ENCODE measurements at regions not wholly inside any gene's neighbourhood (a gene's known extent, or its start where the extent isn't known, plus 50 kb on each side); places are given as distances from the start of the nearest gene placed in this dataset.
"Not testable (repeated sequence)": the region's sequence is repeated elsewhere in the genome, so short reads cannot be mapped to it uniquely, and the experiment has no call there.

DNA sequence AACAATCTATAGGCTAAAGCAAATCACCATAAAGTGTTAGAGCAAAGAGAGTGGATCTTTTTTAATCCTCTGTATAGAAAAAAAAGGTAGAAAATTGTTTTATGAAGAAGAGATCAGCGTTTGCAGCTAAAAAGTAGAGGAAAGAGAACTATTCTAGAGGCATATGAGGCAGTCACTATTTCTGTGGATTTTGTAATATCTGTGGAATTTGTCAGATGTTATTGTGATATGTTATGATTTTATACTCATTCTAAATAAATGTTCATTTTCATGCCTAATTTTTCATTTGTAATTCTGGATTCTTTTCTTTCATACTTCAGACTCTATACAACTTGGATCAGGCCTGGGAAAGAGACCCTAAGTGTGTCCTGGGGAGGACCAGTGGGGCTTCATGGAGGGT lies 295.0 kb upstream of the LYZL1 start:
- DNase-seq = no peak

DNA sequence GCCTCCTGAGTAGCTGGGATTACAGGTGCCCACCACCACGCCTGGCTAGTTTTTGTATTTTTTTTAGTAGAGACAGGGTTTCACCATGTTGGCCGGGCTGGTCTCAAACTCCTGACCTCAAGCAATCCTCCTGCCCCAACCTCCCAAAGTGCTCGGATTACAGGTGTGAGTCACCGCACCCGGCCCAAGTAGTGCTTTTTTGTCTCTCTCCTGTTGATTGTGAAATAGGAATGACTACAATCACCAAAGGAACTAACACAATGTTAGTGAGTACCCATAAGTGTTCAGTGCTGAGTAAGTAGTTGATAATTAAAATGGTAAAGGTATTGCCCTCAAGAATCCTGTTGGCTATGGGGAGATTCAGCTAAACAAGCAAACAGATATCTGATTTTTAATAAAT lies 294.1 kb upstream of the LYZL1 start:
- not testable (repeated sequence) for DNase-seq

DNA sequence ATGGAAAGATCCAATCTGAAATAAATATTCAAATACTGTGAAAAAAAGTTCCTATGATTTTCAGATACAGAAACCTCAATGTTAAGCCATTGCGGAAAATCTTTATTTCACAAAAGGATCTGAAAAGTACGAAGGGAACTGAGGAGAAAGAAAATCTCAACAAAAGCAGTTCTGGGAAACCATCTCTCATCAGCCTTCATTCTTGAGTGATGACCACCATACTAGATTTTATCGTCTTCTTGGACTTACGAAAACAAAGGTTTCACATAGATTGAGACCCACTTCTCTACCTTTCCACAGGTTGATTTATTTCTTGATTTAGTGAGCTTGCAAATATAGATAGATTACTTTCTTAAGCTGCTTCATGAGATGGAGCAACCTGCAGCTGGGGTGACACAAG lies 293.4 kb upstream of the LYZL1 start:
- no peak for DNase-seq

DNA sequence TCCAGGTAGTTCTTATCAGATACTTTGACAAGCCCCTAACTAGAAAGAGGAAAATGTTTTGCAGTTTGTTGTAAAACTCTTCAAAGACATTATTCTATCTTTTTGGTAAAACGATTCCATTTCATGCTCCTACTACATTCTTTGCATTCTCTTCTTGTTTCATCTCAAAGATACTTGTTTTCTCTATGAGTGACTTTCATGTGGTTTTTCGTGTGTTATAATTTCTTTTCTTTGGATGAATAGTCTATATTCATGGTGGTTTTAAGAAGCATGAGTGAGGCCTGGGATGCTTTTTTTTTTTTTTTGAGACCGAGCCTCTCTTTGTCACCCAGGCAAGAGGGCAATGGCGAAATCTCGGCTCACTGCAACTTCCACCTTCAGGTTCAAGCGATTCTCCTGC lies 292.5 kb upstream of the LYZL1 start:
- no peak for DNase-seq

DNA sequence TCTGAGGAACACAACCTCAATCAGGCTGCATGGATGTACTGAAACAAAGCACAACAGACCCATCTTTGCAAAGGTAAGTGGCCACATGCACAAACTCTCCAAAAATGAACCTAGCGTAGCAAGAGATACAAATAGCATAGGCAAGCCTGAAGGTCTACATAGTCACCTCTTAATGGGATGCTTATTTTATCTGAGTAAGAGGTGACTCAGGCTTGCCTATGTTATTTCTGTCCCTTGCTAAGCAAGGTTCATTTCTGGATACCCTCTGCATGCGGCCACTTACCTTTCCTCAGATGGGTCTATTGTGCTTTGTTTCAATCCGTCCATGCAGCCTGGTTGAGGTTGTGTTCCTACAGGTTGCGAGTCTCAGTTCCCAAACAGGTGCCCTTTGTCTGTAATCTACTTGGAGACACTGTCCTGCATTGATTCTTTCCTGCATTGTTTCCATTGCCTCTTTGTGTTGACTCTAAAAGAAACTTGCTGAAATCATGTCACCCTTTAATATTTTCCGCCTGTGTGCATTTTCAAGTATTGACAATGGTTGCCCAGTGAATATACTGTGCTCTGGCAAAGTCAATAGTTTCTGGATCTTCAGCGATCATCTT lies 291.8 kb upstream of the LYZL1 start:
- DNase-seq = no peak

DNA sequence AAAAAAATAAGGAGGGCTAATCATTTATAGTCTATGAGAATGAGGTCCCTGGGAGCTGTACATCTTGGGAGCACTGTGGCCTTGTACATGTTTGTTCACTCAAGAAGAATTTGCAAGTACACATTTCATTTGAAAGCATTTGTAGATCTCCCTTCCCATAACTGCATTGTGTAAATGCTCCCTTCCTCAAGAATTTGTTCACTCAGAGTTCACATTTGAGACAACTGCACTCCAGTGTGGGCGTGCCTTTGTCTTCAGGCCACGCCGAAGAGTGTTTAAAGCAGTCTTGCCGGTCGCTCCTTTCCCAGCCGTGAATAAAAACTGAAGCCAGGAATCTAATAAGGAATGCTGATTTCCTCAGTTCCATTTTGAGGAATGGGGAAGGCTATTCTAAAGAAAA lies 291.1 kb upstream of the LYZL1 start:
- no peak for DNase-seq

DNA sequence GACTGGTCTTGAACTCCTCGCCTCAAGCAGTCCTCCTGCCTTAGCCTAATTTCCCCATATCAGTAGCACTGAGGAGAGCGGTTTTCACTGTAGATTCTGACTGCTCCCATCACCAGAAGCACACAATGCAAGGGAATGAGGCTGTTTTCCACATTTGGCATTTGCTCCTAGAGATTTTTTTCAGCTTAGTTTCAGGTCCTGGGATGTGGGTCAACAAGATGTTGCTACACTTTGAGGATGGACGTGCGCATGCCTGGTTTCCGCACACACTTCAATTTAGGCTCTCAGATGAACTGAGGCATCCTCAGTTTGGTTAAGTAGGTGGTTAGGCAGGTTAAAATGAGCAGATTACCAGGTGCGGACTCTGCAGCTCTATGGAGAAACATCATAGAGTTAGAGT lies 287.1 kb upstream of the LYZL1 start:
- DNase-seq = no peak

DNA sequence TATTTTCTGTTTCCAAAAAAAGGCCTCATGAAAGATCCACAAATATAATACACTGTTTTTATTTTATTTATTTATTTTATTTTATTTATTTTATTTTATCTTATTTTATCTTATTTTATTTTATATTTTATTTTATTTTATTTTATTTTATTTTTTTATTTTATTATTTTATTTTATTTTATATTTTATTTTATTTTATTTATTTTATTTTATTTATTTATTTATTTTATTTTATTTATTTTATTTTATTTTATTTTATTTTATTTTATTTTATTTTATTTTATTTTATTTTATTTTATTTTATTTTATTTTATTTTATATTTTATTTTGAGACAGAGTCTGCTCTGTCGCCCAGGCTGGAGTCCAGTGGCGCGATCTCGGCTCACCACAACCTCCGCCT lies 285.9 kb upstream of the LYZL1 start:
- not testable (repeated sequence) for DNase-seq

DNA sequence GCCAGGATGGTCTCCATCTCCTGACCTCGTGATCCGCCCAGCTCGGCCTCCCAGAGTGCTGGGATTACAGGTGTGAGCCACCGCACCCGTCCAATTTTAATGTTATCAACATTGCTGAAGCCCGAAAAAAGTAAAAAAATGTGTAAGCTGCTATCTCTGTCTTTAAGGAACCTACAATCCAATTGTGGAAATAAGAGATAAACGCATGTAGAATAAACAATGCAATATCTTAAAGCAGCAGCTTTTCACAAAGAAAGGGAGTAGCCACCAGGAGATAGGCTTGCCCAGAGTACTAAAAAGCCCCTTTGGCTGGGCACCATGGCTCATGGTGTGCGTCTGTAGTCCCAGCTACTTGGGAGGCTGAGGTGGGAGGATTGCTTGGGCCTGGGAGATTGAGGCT lies 282.9 kb upstream of the LYZL1 start:
- DNase-seq = no peak

DNA sequence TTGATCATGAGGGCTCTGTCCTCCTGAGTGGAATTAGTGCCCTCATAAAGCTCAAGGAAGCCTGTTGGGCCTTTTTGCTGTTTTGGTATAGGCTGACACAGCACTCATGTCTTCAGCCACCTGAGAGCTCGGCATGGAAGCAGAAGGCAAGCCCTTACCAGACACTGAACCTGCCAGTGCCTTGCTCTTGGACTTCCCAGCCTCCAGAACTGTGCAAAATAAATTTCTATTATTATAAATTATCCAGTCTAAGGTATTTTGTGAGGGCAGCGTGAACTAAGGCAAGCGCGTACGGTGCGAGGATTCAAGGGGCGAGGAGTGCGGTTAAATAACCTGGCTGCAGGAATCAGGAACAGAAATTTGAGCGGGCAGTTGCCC lies 281.5 kb upstream of the LYZL1 start:
- no peak for DNase-seq

DNA sequence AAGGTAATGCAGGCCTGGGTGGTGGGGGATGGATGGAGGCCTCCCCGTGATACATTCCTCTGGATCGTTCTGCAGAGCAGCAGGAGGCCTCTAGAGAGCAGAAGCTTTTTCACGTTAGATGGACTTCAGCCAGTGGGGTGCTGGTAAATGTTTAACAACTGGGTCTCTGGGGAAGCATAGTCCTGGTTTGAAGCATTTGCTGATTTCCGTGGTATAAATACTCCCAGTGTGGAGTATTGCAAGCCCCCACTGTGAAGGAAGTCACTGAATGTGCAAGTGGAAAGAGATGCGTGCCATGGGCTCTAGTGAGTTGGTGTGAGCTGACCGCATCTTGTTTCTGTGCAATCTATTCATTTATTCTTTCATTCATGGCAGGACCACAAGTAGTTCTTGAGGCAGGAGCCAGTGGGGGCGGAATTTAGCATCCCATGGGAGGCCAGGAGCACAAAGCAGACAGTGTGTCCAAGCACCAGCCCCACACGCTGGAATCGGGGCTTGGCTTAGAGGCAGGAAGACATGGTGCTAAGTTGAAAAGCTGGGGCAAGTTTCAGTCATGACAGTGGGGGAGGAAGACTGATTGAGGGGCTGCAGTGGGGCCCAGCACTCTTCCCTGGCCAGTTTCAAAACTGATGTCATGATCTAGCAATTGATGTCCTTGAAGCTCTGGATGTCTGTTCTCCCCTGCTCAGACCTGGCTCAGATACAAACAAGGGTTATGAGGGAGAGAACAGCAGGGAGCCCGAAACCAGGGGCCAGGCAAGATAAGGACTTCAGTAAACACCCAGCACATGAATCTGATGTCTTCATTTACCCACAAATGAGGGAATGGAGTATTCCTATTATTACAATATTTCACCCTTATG lies 280.9 kb upstream of the LYZL1 start:
- peak; percentile 26 for DNase-seq

DNA sequence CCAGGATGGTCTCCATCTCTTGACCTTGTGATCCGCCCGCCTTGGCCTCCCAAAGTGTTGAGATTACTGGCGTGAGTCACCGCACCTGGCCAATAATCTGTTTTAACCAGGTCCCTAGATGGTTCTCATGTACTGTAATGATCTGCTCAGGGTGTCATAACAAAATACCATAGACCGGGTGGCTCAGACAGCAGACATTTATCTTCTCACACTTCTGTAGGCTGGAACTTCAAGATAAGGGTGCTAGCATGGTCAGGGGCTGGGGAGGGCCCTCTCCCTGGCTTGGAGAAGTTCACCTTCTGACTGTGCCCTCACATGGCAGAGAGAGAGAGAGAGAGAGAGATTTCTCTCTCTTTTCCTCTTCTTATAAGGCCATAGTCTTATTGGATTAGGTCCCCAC lies 279.4 kb upstream of the LYZL1 start:
- DNase-seq = no peak

DNA sequence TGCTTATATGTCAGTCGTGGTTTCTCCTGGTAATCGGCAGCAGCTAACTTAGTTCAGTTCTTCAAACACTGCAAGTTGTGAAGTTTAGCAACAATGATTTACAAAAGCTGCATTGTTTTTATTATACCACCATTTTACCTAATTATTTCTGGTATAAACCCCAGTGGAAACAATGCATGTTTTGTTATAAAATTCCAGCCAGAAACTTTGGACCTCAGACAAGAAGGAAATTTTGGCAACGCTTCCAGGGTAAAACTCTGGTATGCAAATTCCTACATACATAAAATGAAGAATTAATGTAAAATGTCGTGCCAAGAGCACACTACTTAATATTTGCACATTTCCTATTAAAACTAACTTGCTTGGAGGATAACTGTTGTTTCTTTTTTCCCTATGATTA lies 277.4 kb upstream of the LYZL1 start:
- no peak for DNase-seq

DNA sequence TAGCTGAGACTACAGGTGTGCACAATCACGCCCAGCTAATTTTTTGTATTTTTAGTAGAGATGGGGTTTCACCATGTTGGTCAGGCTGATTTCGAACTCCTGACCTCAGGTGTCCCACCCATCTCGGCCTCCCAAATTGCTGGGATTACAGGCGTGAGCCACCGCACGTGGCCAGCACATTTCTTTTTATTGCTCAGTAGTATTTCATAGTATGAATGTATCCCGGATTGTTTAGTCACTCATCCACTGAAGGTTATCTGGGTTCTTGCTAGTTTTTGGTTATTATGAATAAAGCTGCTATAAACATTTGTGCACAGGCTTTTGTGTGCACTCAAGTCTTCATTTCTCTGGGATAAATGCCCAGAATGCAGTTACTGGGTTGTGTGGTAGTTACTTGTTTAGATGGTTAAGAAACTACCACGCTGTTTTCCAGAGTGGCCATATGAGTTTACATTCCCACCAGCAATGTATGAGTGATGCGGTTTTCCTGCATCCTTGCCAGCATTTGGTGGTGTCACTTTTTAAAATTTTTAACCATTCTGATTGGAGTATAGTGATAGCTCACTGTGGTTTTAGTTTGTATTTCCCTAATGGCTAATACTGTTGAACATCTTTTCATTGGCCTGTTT lies 275.8 kb upstream of the LYZL1 start:
- no peak for DNase-seq

DNA sequence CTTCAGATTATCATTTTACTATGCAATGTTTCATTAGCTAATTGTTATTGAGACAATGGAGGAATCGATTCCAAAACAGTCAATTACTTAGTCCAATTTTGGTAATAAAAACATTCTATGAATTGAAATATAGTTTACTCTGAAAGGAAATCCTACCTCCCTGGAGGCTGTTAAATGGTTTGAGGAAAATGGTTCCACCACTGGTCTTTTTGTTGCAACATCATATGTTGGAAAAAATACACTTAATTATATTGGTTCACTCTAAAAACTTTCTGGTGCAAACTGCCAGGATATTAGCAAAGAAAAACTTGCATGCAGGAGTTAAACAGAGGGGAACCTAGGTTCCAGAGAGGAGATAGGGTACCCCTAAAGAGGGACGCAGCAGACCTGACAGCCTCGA lies 267.3 kb upstream of the LYZL1 start:
- no peak for DNase-seq

DNA sequence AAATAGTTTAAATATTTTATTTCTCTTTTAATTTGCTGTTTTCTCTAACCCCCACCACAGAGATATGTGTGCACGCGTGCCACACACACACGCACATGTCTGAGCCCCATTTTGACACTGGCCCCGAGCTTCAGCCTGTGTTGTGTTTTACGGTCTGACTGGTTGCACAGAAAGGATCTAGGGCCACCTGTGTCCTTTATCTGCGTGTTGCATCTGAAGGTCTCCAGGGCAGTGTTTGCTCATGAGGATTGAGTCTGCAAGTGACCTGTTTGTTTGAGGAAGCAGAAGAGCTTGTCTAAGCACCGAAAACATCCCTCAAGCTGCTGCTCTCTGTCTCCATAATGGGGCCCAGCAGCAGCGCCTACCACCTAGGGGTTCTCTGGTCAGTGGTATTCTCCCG lies 266.4 kb upstream of the LYZL1 start:
- no peak for DNase-seq

DNA sequence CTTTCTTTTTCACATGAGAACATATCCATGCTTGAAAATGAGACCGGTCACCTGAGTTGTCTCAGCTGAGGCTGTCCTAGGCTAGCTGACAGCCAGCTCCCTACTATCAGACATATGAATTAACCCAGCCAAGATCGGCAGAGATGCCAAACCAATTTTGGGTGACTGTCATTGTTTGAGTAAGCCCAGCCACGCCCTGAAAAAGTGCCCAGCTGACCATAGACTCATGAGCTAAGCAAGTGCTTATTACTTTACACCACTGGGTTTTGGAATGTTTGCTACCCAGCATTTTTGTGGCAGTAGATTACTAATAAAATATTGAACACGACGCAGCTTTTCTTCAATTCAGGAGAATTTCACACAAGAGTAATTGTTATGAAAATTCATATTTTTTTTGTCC lies 265.2 kb upstream of the LYZL1 start:
- no peak for DNase-seq

DNA sequence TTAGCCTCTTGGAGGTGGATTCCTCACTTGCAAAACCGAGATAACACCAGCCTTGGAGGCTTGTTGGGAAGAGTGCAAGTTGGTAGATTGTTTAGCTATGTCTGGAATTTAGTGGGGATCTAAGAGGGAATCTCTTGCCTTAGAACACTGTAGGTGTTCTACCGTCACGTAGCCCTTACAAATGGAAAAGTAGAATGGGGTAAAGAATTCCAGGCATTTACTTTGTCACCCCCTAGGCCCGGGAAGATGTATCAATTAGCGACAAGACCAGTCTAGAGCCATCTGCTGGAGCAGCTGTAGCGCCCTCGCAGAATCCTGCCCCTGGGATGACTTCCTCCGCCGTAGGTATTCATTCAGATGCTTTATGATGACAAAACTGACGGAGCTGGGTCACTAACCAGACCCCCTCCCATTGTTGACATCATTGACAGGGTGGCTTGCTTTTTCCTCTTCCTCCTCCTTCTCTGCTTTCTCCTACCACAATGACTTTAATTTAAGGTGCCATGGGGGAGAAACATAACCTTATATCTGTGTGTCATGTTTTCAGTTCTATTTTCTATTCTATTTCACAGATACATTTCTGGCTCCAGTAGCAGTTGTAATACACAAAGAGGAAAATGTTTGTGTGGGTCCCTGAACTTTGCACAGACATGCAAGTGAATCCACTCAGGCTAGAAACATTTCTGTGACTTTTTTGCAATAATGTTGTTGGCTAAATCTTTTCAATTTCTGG lies 262.6 kb upstream of the LYZL1 start:
- no peak for DNase-seq

DNA sequence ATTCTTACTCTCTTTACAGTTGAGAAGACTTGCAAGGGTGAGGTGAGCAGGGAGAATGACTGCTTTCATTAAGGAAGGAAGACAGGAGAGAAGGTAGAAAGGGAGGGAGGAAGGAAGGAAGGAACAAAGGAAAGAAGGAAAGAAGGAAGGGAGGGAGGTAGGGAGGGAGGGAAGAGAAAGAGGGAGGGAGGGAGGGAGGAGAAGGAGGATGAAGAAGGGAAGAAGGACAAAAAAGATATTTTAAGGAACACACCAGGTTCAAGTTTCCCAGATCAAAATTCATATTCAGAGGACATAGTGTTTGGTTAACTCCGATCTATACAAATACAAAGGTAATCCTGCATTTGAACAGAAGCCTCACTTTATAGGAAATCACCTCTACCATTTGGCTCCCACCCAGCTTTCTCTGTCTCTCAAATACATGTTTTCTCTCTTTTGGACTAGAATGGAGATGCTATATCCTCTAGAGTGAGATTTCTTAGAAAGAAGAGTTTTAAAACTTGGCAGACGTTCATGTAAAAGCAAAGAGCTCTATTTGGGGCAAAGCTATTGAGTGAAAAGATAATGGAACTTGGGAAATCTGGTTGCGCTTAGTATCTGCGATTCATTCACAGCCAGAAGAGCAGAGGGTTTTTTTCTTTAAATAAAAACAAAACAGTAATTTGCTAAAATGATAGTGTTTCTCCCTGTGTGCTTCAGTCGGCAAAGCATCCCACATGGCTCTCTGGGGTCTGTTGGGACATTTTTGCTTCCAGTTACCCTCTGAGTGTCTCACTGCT lies 261.9 kb upstream of the LYZL1 start:
- peak; percentile 24 for DNase-seq

DNA sequence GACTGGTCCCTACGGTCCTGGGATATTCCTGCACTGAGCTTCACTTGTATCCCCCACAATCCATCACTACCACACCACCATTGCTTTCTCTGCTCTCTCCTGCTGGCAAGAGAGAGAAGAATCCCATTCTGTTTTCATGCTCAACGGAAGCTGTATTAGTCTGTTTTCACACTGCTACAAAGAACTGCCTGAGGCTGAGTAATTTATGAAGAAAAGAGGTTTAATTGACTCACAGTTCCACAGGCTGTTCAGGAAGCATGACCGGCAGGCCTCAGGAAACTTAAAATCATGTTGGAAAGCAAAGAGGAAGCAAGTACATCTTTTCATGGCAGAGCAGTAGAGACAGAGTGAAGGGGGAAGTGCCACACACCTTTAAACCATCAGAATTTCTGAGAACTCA lies 260.4 kb upstream of the LYZL1 start:
- DNase-seq = no peak

DNA sequence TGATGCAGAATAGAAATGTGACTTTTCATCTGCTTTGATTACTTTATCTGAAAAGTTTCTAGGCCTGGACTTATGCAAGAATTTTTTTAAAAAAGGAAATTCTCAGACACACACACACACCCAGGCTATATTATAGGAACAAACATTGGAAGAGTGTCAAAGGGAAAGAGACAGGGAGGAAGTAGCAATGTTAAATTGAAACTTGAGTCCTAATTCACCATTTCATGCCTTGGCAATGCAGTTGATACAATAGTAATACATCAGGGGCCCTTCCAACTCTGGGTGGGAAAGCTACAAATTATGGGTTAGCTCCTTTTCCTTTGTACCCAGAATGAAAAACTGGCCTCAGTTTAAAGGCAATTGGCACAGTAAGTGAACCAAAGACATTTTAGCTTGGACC lies 258.0 kb upstream of the LYZL1 start:
- DNase-seq = peak; percentile 19

DNA sequence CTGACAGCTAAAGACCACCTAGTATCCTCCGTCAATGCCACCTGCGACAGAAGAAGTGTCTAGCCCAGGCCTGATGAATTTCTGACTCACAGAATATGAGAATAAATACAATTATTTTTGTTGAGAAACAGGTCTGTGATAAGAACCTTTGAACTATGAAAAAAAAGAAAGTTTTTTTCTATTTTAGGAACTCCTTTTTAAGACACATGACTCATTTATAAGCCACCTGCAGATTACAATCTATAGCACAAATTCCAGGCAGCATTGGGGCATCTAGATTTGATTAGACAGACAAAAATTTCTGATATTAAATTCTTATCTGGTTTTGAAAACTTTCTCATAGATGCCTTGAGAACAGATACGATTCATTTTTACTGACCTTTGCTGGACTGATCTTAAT lies 256.7 kb upstream of the LYZL1 start:
- DNase-seq = no peak

Data from skin of body (tissue), 1 donor.